BE2C (cell line): ENCODE measurements at regions not wholly inside any gene's neighbourhood (a gene's known extent, or its start where the extent isn't known, plus 50 kb on each side); places are given as distances from the start of the nearest gene placed in this dataset.

Source experiments
- DNase-seq: peaks from one replicate; pipeline ENCODE4 v3.0.0-alpha.2; 2020
- H3K27me3 ChIP-seq: fragments of 250-450 bp; sonication (Bioruptor Pico); 2 replicates; pipeline ENCODE4 v1.5.1; 2020; ENCODE audit warnings: mild to moderate bottlenecking
- H3K36me3 ChIP-seq: fragments of 250-450 bp; sonication (Bioruptor Pico); 2 replicates; pipeline ENCODE4 v1.5.1; 2020; ENCODE audit warnings: mild to moderate bottlenecking
- H3K4me1 ChIP-seq: fragments of 250-450 bp; sonication (Bioruptor Pico); 2 replicates; pipeline ENCODE4 v1.5.1; 2020
- H3K4me3 ChIP-seq: 2 replicates; pipeline ENCODE4 v1.5.1; 2011; ENCODE audit warnings: low read depth, low read length
- H3K9me3 ChIP-seq: fragments of 250-450 bp; sonication (Bioruptor Pico); 2 replicates; pipeline ENCODE4 v1.5.1; 2020
- TF ChIP-seq, protein P1 (sequence below): IDR thresholded peaks from 2 replicates; pipeline ENCODE4 v1.5.1; 2012; ENCODE audit warnings: mild to moderate bottlenecking, low read depth, low read length

DNA sequence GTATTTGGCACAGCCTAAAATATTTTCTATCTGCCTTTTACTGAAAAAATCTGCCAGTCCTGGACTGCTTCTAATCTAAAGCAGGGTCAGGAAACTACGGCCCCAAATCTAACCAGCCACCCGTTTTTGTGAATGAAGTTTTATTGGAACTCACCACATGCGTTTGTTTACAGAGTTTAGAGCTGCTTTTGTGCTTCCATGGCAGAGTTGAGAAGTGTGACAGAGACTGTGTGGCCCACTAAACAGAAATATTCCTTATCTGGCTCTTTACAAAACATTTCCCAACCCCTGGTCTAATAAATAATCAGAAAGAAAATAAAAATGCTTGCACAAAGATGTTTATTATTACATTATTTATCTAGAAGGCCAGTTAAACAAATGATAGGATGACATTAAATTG, 110.2 kb downstream of the COPRS start:
- DNase-seq, result no peak
- TF ChIP-seq, protein P1, sequence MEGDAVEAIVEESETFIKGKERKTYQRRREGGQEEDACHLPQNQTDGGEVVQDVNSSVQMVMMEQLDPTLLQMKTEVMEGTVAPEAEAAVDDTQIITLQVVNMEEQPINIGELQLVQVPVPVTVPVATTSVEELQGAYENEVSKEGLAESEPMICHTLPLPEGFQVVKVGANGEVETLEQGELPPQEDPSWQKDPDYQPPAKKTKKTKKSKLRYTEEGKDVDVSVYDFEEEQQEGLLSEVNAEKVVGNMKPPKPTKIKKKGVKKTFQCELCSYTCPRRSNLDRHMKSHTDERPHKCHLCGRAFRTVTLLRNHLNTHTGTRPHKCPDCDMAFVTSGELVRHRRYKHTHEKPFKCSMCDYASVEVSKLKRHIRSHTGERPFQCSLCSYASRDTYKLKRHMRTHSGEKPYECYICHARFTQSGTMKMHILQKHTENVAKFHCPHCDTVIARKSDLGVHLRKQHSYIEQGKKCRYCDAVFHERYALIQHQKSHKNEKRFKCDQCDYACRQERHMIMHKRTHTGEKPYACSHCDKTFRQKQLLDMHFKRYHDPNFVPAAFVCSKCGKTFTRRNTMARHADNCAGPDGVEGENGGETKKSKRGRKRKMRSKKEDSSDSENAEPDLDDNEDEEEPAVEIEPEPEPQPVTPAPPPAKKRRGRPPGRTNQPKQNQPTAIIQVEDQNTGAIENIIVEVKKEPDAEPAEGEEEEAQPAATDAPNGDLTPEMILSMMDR, result no peak
- H3K36me3 ChIP-seq, result no peaks in the 10 kb centered on the region
- no peaks in the 10 kb centered on the region for H3K4me1 ChIP-seq
- H3K27me3 ChIP-seq, result no peaks in the 10 kb centered on the region
- no peaks in the 10 kb centered on the region for H3K9me3 ChIP-seq
- H3K4me3 ChIP-seq, result no peak overlapping the region

DNA sequence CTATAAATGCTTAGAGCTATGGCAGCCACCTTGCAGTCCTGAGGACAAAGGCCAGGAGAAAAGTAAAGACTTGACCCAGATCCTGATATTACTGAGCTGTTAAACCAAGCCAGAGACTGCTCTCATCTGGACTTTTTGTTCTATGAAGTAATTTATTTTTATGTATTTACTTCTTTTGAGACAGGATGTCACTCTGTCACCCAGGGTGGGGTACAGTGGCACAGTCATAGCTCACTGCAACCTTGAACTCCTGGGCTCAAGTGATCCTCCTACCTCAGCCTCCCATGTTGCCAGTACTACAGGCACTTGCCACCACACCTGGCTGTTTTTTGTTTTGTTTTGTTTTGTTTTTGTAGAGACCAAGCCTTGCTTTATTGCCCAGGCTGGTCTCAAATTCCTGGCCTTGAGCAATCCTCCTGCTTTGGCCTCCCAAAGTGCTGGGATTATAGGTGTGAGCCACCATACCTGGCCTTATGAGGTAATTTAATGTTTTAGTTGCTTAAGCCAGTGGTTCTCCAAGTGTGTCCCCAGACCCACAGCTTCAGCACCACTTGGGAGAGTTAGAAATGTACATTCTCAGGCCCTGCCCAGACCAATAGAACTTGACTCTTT, 112.1 kb downstream of the COPRS start:
- Histone ChIP-seq H3K4me3 (no peak overlapping the region), H3K27me3 (no peaks in the 10 kb centered on the region), H3K36me3 (no peaks in the 10 kb centered on the region), H3K9me3 (no peaks in the 10 kb centered on the region), H3K4me1 (no peaks in the 10 kb centered on the region)
- no peak for DNase-seq
- TF ChIP-seq, protein P1, result no peak

DNA sequence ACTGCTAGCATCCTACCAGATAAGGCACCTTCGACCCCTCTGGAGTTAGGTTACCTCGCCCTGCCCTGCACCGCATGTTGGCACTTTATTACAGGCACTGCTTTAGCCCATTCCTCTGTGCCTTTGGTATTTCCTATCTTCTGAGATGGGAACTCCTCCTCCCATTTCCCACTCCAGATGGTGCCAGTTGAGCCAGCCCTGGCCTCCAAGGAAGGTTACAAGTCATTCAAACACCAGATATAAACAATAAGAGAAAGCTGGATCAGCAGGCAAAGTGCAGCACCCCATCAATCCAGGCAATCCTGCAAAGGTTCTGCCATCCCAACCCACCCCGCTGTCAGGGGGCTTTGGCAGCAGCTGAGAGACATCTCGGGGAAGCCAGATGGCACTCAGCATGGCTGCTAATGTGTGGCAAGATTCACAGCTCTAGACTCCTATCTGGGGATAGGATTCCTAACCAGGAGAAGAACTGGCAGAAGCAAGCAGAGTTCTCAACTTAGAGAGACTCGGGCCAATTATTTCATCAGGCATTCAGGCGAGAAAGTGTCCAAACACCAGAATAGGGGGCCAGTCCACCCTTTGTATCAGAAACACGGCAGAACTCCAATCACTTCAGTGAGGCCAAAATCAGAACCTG, 113.0 kb downstream of the COPRS start:
- no peaks in the 10 kb centered on the region for H3K4me1 ChIP-seq
- DNase-seq, result no peak
- no peaks in the 10 kb centered on the region for H3K9me3 ChIP-seq
- H3K36me3 ChIP-seq, result no peaks in the 10 kb centered on the region
- TF ChIP-seq, protein P1, result no peak
- no peaks in the 10 kb centered on the region for H3K27me3 ChIP-seq
- no peak overlapping the region for H3K4me3 ChIP-seq

DNA sequence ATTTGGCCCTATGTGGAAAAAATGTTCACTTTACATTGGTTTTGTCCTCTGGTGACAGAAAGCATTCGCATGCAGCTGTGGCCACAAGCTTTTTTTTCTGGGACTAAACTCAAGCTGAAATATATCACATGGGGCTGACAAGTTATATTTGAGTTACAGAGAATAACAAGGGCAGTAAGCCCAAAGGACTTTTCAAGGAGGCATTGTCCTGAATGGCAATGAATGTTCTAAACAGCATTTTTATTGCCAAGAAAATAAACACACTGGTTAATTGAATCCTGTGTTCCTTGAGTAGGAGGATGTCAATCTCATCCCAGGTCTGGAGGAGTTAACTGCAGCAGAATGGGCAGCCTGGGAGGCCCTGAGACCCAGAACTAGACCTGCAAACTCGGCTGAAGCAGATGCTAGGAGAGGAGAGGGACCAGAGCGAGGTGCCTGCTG, 114.5 kb downstream of the COPRS start:
- H3K27me3 ChIP-seq, result no peaks in the 10 kb centered on the region
- H3K4me1 ChIP-seq, result no peaks in the 10 kb centered on the region
- no peak for DNase-seq
- H3K4me3 ChIP-seq, result no peak overlapping the region
- TF ChIP-seq, protein P1, result no peak
- no peaks in the 10 kb centered on the region for H3K9me3 ChIP-seq
- H3K36me3 ChIP-seq, result no peaks in the 10 kb centered on the region

DNA sequence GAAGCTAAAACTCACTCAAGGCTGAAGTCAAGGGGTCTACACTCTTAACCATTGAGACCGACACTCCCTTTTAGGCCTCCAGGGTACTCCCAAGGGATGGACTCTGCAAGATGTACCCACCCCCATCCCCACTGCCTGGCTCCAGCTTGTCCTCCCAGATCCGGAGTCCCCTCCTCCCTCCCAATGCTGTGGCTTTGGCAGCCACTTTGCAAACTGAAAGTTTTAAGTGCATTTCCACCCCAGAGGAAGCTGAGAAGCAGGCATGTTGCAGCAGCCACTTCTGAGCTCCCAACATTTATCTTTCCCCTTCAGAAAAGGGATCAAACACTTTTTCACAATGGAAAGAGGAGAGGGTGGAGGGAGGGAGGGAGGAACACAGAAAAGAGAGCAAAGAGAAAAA, 115.2 kb downstream of the COPRS start:
- Histone ChIP-seq H3K4me1 (no peaks in the 10 kb centered on the region), H3K36me3 (no peaks in the 10 kb centered on the region), H3K4me3 (no peak overlapping the region), H3K9me3 (no peaks in the 10 kb centered on the region), H3K27me3 (no peaks in the 10 kb centered on the region)
- TF ChIP-seq, protein P1, result no peak
- DNase-seq, result no peak

DNA sequence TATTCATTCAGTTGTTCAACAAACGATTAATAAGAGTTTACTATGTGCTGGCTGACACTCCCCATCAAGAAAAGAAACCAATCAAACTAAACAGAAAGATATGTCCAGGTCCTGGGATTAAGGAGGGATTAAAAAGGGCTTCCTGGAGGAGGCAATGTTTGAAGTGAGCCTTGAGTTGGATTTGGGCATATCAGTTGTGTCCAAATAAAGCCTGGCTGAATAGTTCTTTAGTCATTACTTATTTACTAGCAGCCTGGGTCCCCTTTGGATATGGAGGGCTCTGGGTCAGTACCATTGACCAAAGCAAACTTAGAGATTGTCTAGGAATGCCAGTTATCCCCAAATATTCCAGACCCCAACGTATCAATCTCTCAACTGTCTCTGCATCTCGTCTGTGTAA, 117.7 kb downstream of the COPRS start:
- no peaks in the 10 kb centered on the region for H3K27me3 ChIP-seq
- H3K4me3 ChIP-seq, result no peak overlapping the region
- H3K4me1 ChIP-seq, result no peaks in the 10 kb centered on the region
- no peak for DNase-seq
- TF ChIP-seq, protein P1, result no peak
- no peaks in the 10 kb centered on the region for H3K9me3 ChIP-seq
- no peaks in the 10 kb centered on the region for H3K36me3 ChIP-seq
